Subcutaneous abdominal adipose tissue (tissue), 5 donors: ENCODE measurements at regions not wholly inside any gene's neighbourhood (a gene's known extent, or its start where the extent isn't known, plus 50 kb on each side); places are given as distances from the start of the nearest gene placed in this dataset.
"Not testable (repeated sequence)": the region's sequence is repeated elsewhere in the genome, so short reads cannot be mapped to it uniquely, and the experiment has no call there.

Source experiments
- H3K27ac ChIP-seq: one replicate; pipeline ENCODE4 v1.7.0; 2013; ENCODE audit warnings: low read depth, mild to moderate bottlenecking, inconsistent platforms, low read length, moderate library complexity
- H3K27me3 ChIP-seq, 5 donors: one replicate each; pipeline ENCODE4 v1.7.0; 2013; ENCODE audit warnings: low read length in 5 of 5, inconsistent platforms in 1 of 5; ENCODE audit not compliant: control insufficient read depth in 5 of 5, insufficient read depth in 4 of 5
- H3K36me3 ChIP-seq, 5 donors: one replicate each; pipeline ENCODE4 v1.7.0; 2013; ENCODE audit warnings: low read length in 5 of 5; ENCODE audit not compliant: control insufficient read depth in 5 of 5, insufficient read depth in 5 of 5
- H3K4me1 ChIP-seq, 5 donors: one replicate each; pipeline ENCODE4 v1.7.0; 2013; ENCODE audit warnings: low read length in 5 of 5, mild to moderate bottlenecking in 3 of 5, moderate library complexity in 1 of 5; ENCODE audit not compliant: control insufficient read depth in 5 of 5, insufficient read depth in 5 of 5
- H3K4me3 ChIP-seq, 5 donors: one replicate each; pipeline ENCODE4 v1.7.0; 2013; ENCODE audit warnings: low read length in 5 of 5, low read depth in 1 of 5
- H3K9ac ChIP-seq, 5 donors: one replicate each; pipeline ENCODE4 v1.7.0; 2013; ENCODE audit warnings: low read length in 5 of 5, mild to moderate bottlenecking in 4 of 5, moderate library complexity in 3 of 5
- H3K9me3 ChIP-seq, 5 donors: one replicate each; pipeline ENCODE4 v1.7.0; 2013; ENCODE audit warnings: low read length in 5 of 5; ENCODE audit not compliant: control insufficient read depth in 5 of 5
- donor health status: healthy.
- donor health status: healthy.
- donor health status: healthy.
- donor health status: healthy.
- donor health status: healthy.

DNA sequence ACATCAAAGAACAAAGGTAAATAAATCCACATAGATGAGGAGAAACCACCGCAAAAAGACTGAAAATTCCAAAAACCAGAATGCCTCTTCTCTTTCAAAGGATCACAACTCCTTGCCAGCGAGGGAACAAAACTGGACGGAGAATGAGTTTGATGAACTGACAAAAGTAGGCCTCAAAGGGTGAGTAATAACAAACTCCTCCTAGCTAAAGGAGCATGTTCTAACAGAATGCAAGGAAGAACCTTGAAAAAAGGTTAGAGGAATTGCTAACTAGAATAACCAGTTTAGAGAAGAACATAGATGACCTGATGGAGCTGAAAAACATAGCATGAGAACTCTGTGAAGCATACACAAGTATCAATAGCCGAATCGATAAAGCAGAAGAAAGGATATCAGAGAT is 122.2 kb upstream of the RAPGEF2 start:
- not testable (repeated sequence) for H3K9me3 ChIP-seq, H3K27ac ChIP-seq, H3K36me3 ChIP-seq

GRCh38 chr4:158991534-158992155 is 111.2 kb upstream of the RAPGEF2 start:
- no peak overlapping the region for H3K27ac ChIP-seq
- no peaks in the 10 kb centered on the region for H3K27me3 ChIP-seq
- H3K4me3 ChIP-seq = no peak overlapping the region
- H3K9me3 ChIP-seq = no peaks in the 10 kb centered on the region
- H3K4me1 ChIP-seq = peaks cover 0 to 4% (median 0%) of the 10 kb centered on the region in 5 donors
- no peaks in the 10 kb centered on the region for H3K36me3 ChIP-seq
- H3K9ac ChIP-seq = no peak overlapping the region

More for the DNA sequence above, 122.2 kb upstream of the RAPGEF2 start:
- not testable (repeated sequence) for H3K27me3 ChIP-seq, H3K9ac ChIP-seq, H3K4me3 ChIP-seq, H3K4me1 ChIP-seq

- Histone ChIP-seq H3K4me3 (no peak overlapping the region), H3K4me1 (peaks cover 0 to 9% (median 3%) of the 10 kb centered on the region in 5 donors), H3K9ac (no peak overlapping the region)
Measured at GRCh38 chr4:158993891-158994290, 109.0 kb upstream of the RAPGEF2 start.

GRCh38 chr4:158995040-158995439 is 107.8 kb upstream of the RAPGEF2 start:
- no peaks in the 10 kb centered on the region for H3K27me3 ChIP-seq
- H3K9ac ChIP-seq = no peak overlapping the region
- peaks cover 0 to 9% (median 3%) of the 10 kb centered on the region in 5 donors for H3K4me1 ChIP-seq
- H3K4me3 ChIP-seq = no peak overlapping the region
- no peak overlapping the region for H3K27ac ChIP-seq
- no peaks in the 10 kb centered on the region for H3K9me3 ChIP-seq
- no peaks in the 10 kb centered on the region for H3K36me3 ChIP-seq

More at GRCh38 chr4:158993891-158994290, 109.0 kb upstream of the RAPGEF2 start:
- Histone ChIP-seq H3K36me3 (no peaks in the 10 kb centered on the region), H3K27me3 (no peaks in the 10 kb centered on the region), H3K27ac (no peak overlapping the region), H3K9me3 (no peaks in the 10 kb centered on the region)

DNA sequence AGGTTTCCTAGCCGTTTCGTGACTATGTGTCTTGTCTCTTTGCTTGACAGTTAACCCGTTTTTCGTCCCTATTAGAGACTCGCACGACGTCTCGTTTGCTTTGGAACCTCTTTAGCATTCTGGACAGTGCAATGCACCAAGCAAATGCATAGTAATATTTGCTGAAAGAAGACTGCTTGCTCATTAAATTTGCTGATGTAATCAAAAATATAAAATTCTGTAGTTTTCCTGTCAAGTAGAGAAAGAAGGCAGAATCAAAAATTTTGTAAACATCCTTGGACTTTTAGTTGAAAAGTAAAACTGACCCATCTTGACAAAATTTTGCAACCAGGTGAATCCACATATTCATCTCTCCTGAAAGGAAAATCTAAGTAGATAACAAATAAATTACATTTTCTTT is 106.9 kb upstream of the RAPGEF2 start:
- H3K9ac ChIP-seq = no peak overlapping the region
- H3K27me3 ChIP-seq = no peaks in the 10 kb centered on the region
- H3K27ac ChIP-seq = no peak overlapping the region
- H3K4me3 ChIP-seq = no peak overlapping the region
- peaks cover 0 to 9% (median 3%) of the 10 kb centered on the region in 5 donors for H3K4me1 ChIP-seq
- no peaks in the 10 kb centered on the region for H3K36me3 ChIP-seq
- H3K9me3 ChIP-seq = no peaks in the 10 kb centered on the region

- Histone ChIP-seq H3K4me1 (peaks cover 0 to 9% (median 3%) of the 10 kb centered on the region in 5 donors), H3K9me3 (no peaks in the 10 kb centered on the region), H3K4me3 (no peak overlapping the region), H3K36me3 (no peaks in the 10 kb centered on the region), H3K9ac (no peak overlapping the region), H3K27ac (peak overlapping the region; percentile 18), H3K27me3 (no peaks in the 10 kb centered on the region)
Measured at GRCh38 chr4:158996669-158997074, 106.2 kb upstream of the RAPGEF2 start.

DNA sequence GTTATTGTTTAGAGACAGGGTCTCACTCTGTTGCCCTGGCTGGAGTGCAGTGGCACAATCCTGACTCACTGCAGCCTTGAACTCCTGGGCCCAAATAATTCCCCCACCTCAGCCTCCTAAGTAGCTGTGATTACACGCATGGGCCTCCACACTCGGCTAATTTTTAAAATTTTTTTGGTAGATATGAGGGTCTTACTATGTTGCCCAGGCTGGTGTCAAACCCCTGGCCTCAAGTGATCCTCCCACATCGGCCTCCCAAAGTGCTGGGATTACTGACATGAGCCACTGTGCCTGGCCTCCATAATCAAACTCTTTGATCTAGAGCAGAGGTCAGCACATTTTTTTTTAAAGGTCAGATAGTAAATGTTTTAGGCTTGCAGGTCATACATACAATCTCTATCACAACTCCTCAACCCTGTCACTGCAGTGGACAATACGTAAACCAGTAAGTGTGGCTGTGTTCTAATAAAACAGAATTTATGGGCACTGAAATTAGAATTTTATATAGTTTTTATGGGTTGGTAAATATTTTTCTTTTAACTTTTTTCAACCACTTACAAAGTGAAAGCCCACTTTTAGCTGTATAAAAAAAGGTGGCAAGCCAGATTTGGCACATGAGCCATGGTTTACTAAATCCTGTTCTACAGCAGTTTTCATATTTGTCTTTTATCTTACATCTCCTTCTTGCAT is 105.1 kb upstream of the RAPGEF2 start:
- no peaks in the 10 kb centered on the region for H3K27me3 ChIP-seq
- peaks cover 0 to 9% (median 4%) of the 10 kb centered on the region in 5 donors for H3K4me1 ChIP-seq
- no peak overlapping the region for H3K27ac ChIP-seq
- H3K4me3 ChIP-seq = no peak overlapping the region
- H3K9me3 ChIP-seq = no peaks in the 10 kb centered on the region
- H3K36me3 ChIP-seq = no peaks in the 10 kb centered on the region
- no peak overlapping the region for H3K9ac ChIP-seq

DNA sequence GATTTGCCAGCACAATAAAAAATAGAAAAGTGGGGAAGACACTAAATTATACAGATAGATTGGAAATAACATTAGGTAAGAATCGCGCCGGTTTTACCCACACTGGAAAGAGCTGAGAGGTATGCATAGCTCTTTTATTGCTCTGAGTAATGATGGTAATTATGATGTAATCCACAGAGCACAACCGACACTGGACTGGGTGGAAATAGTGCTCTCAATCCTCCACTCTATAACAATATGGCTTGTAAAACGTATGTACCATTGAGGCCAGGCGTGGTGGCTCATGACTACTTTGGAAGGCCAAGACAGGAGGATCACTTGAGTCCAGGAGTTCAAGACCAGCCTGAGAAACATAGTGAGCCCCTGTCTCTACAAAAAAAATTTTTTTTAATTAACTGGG is 104.3 kb upstream of the RAPGEF2 start:
- Histone ChIP-seq H3K4me1 (peaks cover 0 to 16% (median 10%) of the 10 kb centered on the region in 5 donors), H3K9ac (no peak overlapping the region), H3K27me3 (no peaks in the 10 kb centered on the region), H3K9me3 (no peaks in the 10 kb centered on the region), H3K36me3 (no peaks in the 10 kb centered on the region), H3K27ac (no peak overlapping the region), H3K4me3 (no peak overlapping the region)

GRCh38 chr4:158999166-158999682 is 103.7 kb upstream of the RAPGEF2 start:
- Histone ChIP-seq H3K27me3 (no peaks in the 10 kb centered on the region), H3K27ac (no peak overlapping the region), H3K9ac (no peak overlapping the region), H3K4me1 (peaks cover 0 to 20% (median 11%) of the 10 kb centered on the region in 5 donors), H3K9me3 (no peaks in the 10 kb centered on the region), H3K4me3 (no peak overlapping the region), H3K36me3 (no peaks in the 10 kb centered on the region)

GRCh38 chr4:158999849-159000248 is 103.0 kb upstream of the RAPGEF2 start:
- Histone ChIP-seq H3K9me3 (no peaks in the 10 kb centered on the region), H3K27ac (no peak overlapping the region), H3K36me3 (no peaks in the 10 kb centered on the region), H3K27me3 (no peaks in the 10 kb centered on the region), H3K9ac (no peak overlapping the region), H3K4me3 (no peak overlapping the region), H3K4me1 (peaks cover 0 to 20% (median 11%) of the 10 kb centered on the region in 5 donors)
